Panc1 (cell line): ENCODE measurements at regions not wholly inside any gene's neighbourhood (a gene's known extent, or its start where the extent isn't known, plus 50 kb on each side); places are given as distances from the start of the nearest gene placed in this dataset.

Source experiments
- ATAC-seq: fragments of 200-7000 bp; cut with Tn5 transposase; 2 replicates; pipeline ENCODE4 v1.9.1; 2020; ENCODE audit warnings: mild to moderate bottlenecking, moderate library complexity
- BruUV-seq: library from RNA; stranded (reverse); fragments of 400-500 nt; replicated peaks from 2 replicates; lab custom pipeline; 2021; lab: Mats Ljungman, UMichigan
- CTCF ChIA-PET: fragments of 300-600 bp; sonication (Branson Sonifier 250); formaldehyde crosslinking; loops from one replicate; lab custom pipeline; 2022; ENCODE audit warnings: antibody characterized with exemption; lab: Charles Lee
- POLR2A ChIA-PET: fragments of 300-600 bp; sonication (Branson Sonifier 250); formaldehyde crosslinking; loops from one replicate; lab custom pipeline; 2022; ENCODE audit warnings: antibody characterized with exemption; lab: Charles Lee
- DNase-seq: peaks from one replicate; pipeline ENCODE4 v3.0.0-alpha.2; 2010; ENCODE audit warnings: low read depth, low spot score
- H3K27ac ChIP-seq: 2 replicates; pipeline ENCODE4 v1.5.1; 2011; ENCODE audit warnings: mild to moderate bottlenecking, low read length, inconsistent platforms
- H3K27me3 ChIP-seq: fragments of 200-500 bp; sonication (Bioruptor generic); 2 replicates; pipeline ENCODE4 v1.6.0; 2014; ENCODE audit warnings: low read length, inconsistent platforms; ENCODE audit not compliant: control insufficient read depth, insufficient read depth
- H3K36me3 ChIP-seq: fragments of 200-500 bp; sonication (Bioruptor generic); 2 replicates; pipeline ENCODE4 v1.5.1; 2014; ENCODE audit warnings: inconsistent platforms, mild to moderate bottlenecking, low read length, moderate library complexity; ENCODE audit not compliant: control insufficient read depth, insufficient read depth
- H3K4me1 ChIP-seq: 2 replicates; pipeline ENCODE4 v1.5.1; 2011; ENCODE audit warnings: inconsistent platforms, mild to moderate bottlenecking, low read length, moderate library complexity; ENCODE audit not compliant: control insufficient read depth, insufficient read depth
- H3K4me3 ChIP-seq, 2 experiments: 2 replicates each; pipeline ENCODE4 v1.5.1; 2011 to 2012; ENCODE audit warnings: low read depth in 2 of 2, low read length in 2 of 2, mild to moderate bottlenecking in 2 of 2, inconsistent platforms in 1 of 2, moderate library complexity in 1 of 2
- H3K9me3 ChIP-seq: fragments of 200-500 bp; sonication (Bioruptor generic); 2 replicates; pipeline ENCODE4 v1.5.1; 2014; ENCODE audit warnings: low read depth, mild to moderate bottlenecking, inconsistent platforms, low read length, moderate library complexity; ENCODE audit not compliant: control insufficient read depth, insufficient read depth
- POLR2AphosphoS5 ChIP-seq: IDR thresholded peaks from 2 replicates; pipeline ENCODE4 v1.6.1; 2012; ENCODE audit warnings: mild to moderate bottlenecking, low read depth, low read length, moderate library complexity
- REST ChIP-seq, 2 experiments: IDR thresholded peaks; 2 replicates each; pipeline ENCODE4 v1.6.1; 2011 to 2012; ENCODE audit warnings: low read depth in 2 of 2, control low read depth in 1 of 2, low read length in 1 of 2, mild to moderate bottlenecking in 1 of 2, moderate library complexity in 1 of 2; ENCODE audit not compliant: insufficient read depth in 1 of 2
- SIN3A ChIP-seq: IDR thresholded peaks from 2 replicates; pipeline ENCODE4 v1.6.1; 2012; ENCODE audit warnings: low read depth, mild to moderate bottlenecking, low read length, moderate library complexity, borderline replicate concordance; ENCODE audit not compliant: insufficient read depth
- TCF7L2 ChIP-seq: IDR thresholded peaks from 2 replicates; pipeline ENCODE4 v1.6.1; 2011; ENCODE audit warnings: mild to moderate bottlenecking, low read depth, low read length, inconsistent platforms
- in situ Hi-C: cut with HindIII; loops from 2 replicates; pipeline ENCODE4 v1.10.0; 2016; ENCODE audit warnings: low sequenced_read_pairs, low pct_unique_long_range_greater_than_20kb
- intact Hi-C: fragments of 100-400 bp; cut with micrococcal nuclease; formaldehyde crosslinking; loops from one replicate; pipeline ENCODE4 v1.10.0; 2022; ENCODE audit not compliant: unreplicated experiment
- TF ChIP-seq, protein P1 (sequence below): fragments of 450-650 bp; IDR thresholded peaks from 2 replicates; pipeline ENCODE4 v1.5.1; 2017; ENCODE audit warnings: mild to moderate bottlenecking

DNA sequence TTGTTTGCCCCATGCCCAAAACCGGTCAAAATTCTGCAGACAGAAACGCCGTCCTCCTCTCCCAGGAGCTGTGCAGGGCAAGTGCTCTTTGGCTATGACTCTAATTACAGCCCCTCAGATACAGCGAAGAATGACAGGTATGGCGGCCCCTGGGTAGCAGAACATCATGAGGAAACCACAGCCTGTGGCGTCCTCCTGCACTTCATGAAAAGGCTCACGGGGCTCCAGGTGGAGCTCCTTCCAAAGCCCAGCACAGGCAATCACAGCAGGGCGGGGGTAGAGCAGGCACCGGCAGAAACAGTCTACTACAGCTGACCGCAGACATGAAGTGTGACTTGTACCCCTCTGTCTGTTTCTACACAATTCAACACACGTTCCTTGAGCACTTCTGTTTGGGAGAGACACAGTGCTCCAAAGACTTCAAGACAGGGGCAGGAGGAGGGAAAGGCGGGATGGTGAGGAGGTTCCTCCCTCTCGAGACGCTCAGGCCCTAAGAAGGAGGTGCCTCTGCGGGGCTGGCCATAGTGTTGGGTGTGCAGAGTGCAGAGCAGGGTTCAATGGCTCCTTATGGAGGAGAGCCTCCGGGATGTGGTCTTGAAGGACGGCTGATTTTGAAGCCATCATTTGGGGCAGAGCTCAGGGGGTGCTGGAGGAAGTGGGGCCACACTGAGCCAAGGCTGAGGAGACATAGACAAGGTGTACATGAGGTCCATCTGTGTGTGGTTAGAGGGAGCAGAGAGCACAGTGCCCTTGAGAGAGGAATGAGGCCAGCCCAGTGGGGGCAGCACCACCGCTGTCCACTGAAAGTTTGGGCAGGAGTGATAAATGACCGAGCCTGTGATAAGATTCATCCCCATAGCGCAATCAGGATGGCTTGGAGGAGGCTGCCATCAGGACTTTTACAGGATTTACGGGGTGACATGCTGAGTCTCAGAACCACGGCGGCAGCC, 468.3 kb downstream of the EIPR1 start:
- intact Hi-C loops (no loop called here), in situ Hi-C loops (no loop called here)
- ATAC-seq (no peak), DNase-seq (no peak)
- BruUV-seq = no TSS peak
- Histone ChIP-seq H3K27ac (no peak overlapping the region), H3K27me3 (no peaks in the 10 kb centered on the region), H3K9me3 (no peaks in the 10 kb centered on the region), H3K36me3 (no peaks in the 10 kb centered on the region), H3K4me3 (no peak overlapping the region), H3K4me1 (no peaks in the 10 kb centered on the region)
- TF ChIP-seq, protein P1, sequence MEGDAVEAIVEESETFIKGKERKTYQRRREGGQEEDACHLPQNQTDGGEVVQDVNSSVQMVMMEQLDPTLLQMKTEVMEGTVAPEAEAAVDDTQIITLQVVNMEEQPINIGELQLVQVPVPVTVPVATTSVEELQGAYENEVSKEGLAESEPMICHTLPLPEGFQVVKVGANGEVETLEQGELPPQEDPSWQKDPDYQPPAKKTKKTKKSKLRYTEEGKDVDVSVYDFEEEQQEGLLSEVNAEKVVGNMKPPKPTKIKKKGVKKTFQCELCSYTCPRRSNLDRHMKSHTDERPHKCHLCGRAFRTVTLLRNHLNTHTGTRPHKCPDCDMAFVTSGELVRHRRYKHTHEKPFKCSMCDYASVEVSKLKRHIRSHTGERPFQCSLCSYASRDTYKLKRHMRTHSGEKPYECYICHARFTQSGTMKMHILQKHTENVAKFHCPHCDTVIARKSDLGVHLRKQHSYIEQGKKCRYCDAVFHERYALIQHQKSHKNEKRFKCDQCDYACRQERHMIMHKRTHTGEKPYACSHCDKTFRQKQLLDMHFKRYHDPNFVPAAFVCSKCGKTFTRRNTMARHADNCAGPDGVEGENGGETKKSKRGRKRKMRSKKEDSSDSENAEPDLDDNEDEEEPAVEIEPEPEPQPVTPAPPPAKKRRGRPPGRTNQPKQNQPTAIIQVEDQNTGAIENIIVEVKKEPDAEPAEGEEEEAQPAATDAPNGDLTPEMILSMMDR = no peak
- TF ChIP-seq TCF7L2 (no peak), REST (IDR thresholded peaks at IDR 0.05; ENCODE audit: insufficient read depth in 1 of 2, low read depth in 2 of 2, low read length in 1 of 2) (no peak), POLR2AphosphoS5 (no peak), SIN3A (no peak)
- CTCF ChIA-PET = no interaction called here
- POLR2A ChIA-PET = no interaction called here

DNA sequence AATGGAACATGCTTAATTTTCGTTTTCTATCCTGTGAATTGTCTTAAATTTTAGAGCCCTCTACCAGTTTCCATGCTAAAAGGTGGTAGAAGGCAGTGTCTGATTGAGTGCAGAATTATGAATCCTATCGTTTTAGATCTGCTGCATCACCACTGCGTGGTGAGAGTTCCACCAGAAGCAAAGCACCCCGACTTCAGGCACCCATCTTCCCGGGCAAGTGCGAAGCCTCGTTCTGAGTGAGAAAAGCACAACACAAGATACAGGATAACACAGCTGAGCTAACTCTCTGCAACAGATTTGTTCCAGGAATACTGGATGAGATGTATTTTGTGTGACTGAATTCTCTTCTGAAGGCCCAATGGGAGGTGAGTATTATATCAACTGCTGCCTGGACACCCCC, 471.5 kb downstream of the EIPR1 start:
- Histone ChIP-seq H3K27me3 (no peaks in the 10 kb centered on the region), H3K4me1 (no peaks in the 10 kb centered on the region), H3K36me3 (no peaks in the 10 kb centered on the region), H3K9me3 (no peaks in the 10 kb centered on the region), H3K27ac (no peak overlapping the region), H3K4me3 (no peak overlapping the region)
- BruUV-seq = no TSS peak
- no peak for TF ChIP-seq REST (IDR thresholded peaks at IDR 0.05; ENCODE audit: insufficient read depth in 1 of 2, low read depth in 2 of 2, low read length in 1 of 2)
- TF ChIP-seq SIN3A = no peak
- TF ChIP-seq POLR2AphosphoS5 = no peak
- intact Hi-C loops (no loop called here), in situ Hi-C loops (no loop called here)
- DNase-seq (no peak), ATAC-seq (no peak)
- ChIA-PET POLR2A (no interaction called here), CTCF (no interaction called here)
